NB4 (cell line): ENCODE measurements at regions not wholly inside any gene's neighbourhood (a gene's known extent, or its start where the extent isn't known, plus 50 kb on each side); places are given as distances from the start of the nearest gene placed in this dataset.

ENCODE experiments used
- MAX ChIP-seq: IDR thresholded peaks from 2 replicates; pipeline ENCODE4 v1.6.1; 2011; ENCODE audit warnings: low read depth, low read length
- TF ChIP-seq, protein P1 (sequence below): IDR thresholded peaks from one replicate; pipeline ENCODE4 v1.5.1; 2012; ENCODE audit warnings: low read depth, low read length

DNA sequence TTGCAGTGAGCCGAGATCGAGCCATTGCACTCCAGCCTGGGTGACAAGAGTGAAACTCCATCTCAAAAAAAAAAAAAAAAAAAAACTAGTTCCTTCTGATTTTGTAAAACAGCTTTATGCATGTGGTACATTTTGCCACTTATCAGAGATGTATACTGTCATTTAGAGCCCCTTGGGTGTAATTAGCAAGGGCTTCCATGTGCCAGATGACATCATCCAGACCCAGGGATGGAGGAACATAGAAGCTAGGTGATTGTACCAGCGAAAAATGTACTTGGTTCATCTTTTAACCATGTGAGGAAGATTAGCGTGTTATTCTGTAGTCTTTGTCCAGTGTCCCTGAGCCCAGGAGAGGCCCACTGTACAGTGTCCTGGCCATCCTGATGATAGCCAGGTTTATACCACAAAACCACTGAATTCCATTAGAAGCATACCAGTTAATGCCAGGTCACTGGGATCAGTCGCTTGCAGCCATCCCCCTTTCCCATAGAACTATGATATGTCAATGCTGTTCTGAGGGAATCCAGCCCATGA is 239.3 kb upstream of the SGCD start:
- TF ChIP-seq, protein P1, sequence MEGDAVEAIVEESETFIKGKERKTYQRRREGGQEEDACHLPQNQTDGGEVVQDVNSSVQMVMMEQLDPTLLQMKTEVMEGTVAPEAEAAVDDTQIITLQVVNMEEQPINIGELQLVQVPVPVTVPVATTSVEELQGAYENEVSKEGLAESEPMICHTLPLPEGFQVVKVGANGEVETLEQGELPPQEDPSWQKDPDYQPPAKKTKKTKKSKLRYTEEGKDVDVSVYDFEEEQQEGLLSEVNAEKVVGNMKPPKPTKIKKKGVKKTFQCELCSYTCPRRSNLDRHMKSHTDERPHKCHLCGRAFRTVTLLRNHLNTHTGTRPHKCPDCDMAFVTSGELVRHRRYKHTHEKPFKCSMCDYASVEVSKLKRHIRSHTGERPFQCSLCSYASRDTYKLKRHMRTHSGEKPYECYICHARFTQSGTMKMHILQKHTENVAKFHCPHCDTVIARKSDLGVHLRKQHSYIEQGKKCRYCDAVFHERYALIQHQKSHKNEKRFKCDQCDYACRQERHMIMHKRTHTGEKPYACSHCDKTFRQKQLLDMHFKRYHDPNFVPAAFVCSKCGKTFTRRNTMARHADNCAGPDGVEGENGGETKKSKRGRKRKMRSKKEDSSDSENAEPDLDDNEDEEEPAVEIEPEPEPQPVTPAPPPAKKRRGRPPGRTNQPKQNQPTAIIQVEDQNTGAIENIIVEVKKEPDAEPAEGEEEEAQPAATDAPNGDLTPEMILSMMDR = no peak
- no peak for TF ChIP-seq MAX
